Hematopoietic multipotent progenitor cell treated with erythropoietin and hydrocortisone succinate and interleukin-3 and kit ligand, for 4 days (in vitro differentiated cells): ENCODE measurements at regions not wholly inside any gene's neighbourhood (a gene's known extent, or its start where the extent isn't known, plus 50 kb on each side); places are given as distances from the start of the nearest gene placed in this dataset.
A peak's percentile ranks its signal among the peaks of the same experiment; 100 is the strongest.

Experiments used
- DNase-seq: peaks from one replicate; pipeline ENCODE4 v3.0.0-alpha.2; 2015

GRCh38 chr18:27899893-27900292, 277.0 kb downstream of the CDH2 start:
- DNase-seq = no peak

GRCh38 chr18:27894746-27895145, 282.2 kb downstream of the CDH2 start:
- DNase-seq = no peak

- no peak for DNase-seq
These were observed 289.0 kb downstream of the CDH2 start for GRCh38 chr18:27887711-27888495.

DNA sequence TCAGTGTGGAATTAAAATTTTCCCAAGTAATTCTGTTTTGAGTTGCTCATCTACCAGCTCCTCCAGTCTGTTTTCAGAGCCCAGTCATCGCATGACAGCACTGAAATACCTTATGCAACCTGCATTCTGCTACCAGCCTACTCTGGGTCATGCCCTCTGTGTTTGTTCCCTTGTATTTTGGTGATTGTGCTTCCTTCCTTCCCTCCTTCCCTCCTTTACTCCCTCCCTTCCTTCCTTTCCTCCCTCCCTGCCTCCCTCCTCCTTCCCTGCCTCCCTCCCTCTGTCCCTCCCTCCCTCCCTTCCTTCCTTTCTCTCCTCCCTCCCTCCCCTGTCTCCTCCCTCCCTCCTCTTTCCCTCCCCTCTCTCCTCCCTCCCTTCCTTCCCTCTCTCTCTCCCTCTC, 289.6 kb downstream of the CDH2 start:
- no peak for DNase-seq

GRCh38 chr18:27879540-27879939, 297.4 kb downstream of the CDH2 start:
- no peak for DNase-seq

DNA sequence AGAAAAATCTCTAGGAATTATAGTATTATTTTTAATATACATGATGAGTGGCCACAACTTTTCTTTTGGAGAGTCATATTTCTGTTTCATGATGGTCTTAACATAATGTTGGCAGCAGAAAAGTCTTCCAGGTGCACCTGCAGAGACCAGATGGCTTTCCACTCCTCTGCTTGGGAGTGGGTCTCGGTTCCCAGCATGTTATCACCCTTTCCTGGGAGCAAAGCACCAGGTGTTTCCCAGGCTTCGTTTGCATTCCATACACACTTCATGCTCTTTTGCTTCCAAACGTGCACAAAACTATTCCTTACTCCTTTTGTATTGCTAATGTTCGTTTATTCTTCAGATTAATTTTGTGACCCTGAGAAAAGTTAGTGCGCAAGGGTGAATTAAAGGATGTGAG, 305.2 kb downstream of the CDH2 start:
- DNase-seq = no peak

DNA sequence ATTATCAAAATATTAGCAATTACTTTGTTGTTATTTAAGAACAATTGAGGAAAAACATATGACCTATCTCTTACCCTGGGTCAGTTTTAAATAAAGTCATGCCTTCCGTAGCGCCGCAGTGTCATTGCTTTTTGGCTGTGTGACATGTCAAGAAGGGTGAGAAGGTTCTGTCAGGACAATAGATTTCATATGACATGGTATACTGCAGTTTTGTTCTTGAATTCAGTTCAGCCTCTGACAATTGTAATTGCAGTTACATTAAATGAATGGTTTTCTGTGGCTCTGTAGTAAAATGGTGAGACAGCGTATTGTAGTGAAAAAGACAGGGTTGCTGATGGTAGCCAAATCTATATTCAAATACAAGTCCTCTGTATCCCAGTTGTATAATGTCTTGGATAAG, 307.2 kb downstream of the CDH2 start:
- no peak for DNase-seq

DNA sequence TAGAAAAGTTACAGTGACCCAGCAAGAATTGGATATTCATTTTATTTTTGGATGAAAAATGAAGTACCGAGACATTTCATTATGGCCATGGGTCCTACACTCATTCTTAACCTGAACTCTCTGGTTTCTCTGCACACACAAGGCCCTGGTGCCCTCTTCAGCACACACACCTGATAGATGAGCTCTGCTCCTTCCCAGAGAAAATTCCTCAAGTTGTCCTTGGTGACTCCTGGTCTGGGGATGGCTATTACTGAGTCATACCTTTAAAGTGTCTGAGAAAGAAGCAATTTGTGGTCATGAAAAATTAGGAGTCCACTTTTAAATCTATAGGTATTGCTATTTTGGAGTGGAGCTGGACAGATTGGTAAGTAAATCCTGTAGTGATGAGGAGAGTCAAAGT, 311.5 kb downstream of the CDH2 start:
- no peak for DNase-seq

- DNase-seq = no peak
These were observed 313.0 kb downstream of the CDH2 start for GRCh38 chr18:27863780-27864430.

DNA sequence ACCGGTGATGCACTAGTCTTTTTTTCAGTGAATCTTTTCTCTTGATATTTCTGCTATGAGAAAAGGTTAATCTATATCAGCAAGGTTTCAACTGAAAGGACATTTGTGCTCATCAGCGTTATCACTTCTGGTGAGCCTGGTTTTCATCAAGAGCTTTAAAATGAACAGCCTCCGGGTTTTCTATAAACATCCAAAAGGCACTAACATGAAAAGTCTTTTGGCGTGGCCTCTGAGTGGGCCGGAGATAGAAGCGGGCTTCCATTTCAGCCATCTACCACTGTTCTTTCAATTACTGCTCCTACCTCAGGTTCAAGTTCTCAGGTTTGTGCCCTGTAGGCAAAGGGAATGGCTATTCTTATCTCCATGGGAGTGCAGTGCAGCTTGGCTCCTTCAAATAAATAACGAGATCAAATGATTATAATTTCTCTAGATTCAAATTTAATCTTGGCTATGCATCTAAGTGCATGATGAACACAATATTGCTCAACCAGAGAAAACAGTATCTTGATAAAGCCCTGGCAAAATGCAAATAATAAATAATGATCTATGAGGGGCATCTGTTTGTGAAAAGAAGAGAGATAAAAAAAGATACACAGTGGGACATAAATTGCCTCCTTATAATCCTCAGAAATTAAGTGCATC, 314.8 kb downstream of the CDH2 start:
- no peak for DNase-seq

DNA sequence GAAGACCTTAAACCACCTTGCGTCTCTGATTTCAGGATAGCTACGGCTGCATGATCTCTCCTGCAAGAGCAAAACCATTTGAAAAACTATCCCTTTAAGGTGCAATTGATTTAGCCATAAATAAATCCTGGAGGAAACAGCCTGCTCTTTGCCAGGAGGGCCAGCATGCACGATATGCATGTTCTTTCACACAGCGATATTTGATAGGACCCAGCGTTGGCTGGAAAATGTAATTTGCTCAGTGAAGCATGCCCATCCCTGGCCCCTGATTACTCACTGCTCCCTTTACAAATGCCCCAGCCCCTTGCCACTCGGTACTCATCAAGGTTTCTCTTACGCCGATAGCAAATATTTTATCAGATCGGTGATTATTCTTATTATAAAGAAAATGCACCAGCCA, 315.4 kb downstream of the CDH2 start:
- DNase-seq = no peak

GRCh38 chr18:27860701-27861107, 316.2 kb downstream of the CDH2 start:
- DNase-seq = no peak

DNA sequence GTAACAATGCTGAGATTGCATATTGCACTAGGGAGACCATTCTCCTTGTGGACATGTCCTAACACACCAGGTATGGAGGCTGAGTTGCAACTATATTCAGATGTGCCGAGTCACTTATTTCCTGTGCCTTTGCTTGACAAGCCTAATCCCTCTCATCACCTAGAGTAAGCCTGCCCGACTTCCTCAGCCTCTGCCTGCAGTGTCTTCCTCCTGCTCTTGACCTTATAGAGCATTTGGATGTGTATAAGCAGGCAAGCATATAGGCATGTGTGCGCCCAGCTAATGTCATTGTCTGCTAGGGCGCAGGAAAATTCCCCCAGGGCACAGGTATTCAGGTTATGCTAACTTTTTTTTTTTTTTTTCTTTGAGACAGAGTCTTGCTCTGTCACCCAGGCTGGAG, 316.9 kb downstream of the CDH2 start:
- no peak for DNase-seq

DNA sequence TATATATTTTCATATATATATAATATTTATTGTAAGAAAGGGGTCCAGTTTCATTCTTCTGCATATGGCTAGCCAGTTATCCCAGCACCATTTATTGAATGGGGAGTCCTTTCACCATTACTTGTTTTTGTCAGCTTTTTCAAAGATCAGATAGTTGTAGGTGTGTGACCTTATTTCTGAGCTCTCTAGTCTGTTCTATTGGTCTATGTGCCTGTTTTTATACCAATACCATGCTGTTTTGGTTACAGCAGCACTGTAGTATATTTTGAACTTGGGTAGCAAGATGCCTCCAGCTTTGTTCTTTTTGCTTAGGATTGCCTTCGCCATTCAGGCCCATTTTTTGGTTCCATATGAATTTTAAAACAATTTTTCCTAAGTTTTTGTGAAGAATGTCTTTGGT, 320.1 kb downstream of the CDH2 start:
- no peak for DNase-seq

- no peak for DNase-seq
These were observed 321.4 kb downstream of the CDH2 start for GRCh38 chr18:27855486-27855885.

DNA sequence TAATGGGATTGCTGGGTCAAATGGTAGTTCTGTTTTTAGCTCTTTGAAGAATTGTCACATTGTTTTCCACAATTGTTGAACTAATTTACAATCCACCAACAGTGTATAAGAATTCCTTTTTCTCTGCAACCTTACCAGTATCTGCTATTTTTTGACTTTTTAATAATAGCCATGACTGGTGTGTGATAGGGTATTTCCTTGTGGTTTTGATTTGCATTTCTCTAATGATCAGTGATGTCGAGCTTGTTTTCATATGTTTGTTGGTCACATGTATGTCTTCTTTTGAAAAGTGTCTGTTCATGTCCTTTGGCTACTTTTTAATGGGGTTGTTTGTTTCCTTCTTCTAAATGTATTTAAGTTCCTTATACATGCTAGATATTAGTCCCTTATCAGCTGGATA, 322.3 kb downstream of the CDH2 start:
- no peak for DNase-seq

DNA sequence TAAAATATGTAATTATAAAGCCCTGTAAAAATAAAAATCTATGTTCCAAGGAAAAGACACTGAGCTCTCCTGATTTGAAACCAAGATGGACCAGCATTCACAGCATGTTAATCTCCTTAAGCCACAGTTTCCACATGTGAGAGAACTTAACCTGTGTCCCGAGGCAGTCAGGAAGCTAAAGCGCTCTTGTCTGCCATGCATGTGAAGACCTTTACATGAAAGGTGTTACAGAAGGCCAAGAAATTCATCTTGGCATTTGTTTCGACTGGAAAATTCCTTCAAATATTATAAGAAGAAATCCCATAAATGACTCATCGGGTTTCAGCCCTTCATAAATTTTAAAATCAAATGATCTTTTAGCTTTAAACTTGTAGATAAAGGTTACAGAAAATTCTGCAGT, 328.6 kb downstream of the CDH2 start:
- DNase-seq = no peak

DNA sequence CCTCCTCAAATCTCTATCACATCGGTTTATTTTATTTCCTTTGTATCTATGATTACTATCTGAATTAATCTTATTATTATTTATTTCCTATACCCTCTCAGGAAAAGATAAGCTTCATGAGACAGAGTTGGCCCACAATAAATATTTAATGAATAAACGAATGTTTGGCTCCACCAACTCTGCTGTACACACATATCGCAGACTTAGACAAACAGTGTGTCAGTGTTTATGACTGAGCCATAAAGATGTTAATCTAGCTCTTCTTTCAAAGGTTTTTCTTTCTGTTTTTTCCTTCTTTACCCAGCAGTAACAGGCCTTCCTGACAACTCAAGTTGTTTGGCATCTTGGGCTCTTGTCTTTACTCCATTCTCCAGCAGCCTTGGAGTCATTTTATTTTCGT, 329.5 kb downstream of the CDH2 start:
- DNase-seq = no peak

- no peak for DNase-seq
These were observed 331.0 kb downstream of the CDH2 start for GRCh38 chr18:27845897-27846296.

GRCh38 chr18:27843783-27844777, 332.9 kb downstream of the CDH2 start:
- DNase-seq = peak; percentile 2

DNA sequence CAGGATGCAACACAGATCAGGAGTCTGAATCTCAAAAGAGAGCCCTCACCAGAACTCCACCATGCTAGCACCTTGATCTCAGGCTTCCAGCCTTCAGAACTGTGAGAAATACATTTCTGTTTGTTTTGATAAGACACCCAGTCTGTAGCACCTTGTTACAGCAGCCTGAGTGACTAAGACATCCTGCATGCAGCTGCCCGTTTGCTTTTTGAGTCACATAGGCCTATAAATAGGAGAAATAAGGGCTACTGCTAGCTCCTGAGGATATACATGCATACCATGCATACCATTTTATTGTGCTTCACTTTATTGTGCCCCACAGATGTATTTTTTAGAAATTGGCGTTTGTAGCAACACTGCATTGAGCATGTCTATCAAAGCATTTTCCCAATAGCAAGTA, 337.8 kb downstream of the CDH2 start:
- DNase-seq = no peak

DNA sequence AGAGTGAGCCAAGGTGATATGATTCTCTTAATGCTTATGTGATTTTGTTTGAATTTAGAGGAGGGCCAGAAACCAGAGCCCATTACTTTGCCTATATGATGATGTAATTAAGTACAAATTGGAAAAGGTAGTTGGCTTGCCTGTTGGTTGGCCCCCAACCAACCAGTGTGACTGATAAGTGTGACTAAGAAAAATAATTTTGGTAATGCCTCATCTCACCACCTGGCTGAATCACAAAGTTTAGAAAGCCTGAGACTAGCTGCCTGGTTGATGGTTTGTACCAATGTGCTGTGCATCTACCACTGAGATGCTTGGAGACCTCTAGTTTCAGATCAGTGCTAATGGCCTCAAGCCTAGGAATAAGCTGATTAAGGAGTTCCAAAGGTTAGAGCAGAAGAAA, 338.7 kb downstream of the CDH2 start:
- DNase-seq = no peak

DNA sequence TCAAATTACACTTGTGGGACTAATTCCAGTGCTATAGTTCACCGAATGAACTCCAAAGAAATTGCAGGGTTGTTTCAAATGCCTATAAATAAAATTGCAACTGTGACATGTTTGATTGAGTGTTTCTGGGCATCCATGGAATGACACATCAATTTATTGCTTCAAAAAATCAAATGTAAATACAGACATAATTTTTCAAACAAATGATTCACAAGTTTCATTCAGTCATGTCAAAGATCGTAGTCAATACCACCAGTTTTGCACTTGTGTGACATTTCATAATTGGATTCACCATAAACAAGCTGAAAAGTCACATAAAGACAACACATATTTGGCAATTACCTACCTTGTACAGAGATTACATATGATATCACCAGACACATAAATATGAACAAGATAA, 350.8 kb downstream of the CDH2 start:
- no peak for DNase-seq
